ENCODE measurements at regions not wholly inside any gene's neighbourhood (a gene's known extent, or its start where the extent isn't known, plus 50 kb on each side); places are given as distances from the start of the nearest gene placed in this dataset.

DNA sequence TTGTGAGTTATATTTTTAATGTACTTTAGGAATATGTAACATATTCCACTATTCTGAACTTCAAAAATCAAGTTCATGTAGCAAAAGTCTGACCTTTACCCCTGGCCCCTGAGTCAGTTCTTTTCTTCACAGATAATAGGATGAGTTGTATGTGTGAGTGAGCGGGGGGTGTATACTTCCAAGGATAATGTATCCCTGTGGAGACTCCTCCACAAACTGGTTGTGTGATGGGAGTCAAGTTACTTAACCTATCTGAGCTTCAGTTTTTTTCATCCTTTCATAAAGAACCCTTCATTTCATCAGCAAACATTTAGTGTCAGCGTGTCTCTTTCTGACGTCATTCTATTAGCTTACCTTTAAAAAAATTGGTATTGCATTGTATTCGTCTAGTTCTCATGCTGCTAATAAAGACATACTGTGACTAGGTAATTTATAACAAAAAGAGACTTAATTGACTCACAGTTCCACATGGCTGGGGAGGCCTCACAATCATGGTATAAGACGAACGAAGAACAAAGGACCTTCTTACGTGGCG is 288.1 kb upstream of the GPC6 start:
- DNase-seq = peak; percentile 23

DNA sequence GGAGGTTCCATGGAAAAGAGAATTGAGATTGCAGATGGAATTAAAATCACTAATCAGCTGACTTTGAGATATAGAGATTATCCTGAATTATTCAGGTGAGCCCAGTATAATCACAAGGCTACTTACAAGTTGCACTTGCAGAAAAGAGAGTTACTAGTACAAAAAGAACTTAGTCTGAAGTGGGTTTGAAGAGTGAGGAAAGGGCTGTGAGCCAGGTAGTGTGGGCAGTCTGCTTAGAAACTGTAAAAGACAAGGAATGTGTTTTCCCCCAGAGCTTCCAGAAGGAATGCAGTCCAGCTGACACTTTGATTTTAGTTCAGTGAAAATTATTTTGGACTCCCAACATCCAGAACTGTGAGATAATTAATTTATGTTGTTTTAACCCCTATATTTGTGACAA is 285.4 kb upstream of the GPC6 start:
- no peak for DNase-seq

DNA sequence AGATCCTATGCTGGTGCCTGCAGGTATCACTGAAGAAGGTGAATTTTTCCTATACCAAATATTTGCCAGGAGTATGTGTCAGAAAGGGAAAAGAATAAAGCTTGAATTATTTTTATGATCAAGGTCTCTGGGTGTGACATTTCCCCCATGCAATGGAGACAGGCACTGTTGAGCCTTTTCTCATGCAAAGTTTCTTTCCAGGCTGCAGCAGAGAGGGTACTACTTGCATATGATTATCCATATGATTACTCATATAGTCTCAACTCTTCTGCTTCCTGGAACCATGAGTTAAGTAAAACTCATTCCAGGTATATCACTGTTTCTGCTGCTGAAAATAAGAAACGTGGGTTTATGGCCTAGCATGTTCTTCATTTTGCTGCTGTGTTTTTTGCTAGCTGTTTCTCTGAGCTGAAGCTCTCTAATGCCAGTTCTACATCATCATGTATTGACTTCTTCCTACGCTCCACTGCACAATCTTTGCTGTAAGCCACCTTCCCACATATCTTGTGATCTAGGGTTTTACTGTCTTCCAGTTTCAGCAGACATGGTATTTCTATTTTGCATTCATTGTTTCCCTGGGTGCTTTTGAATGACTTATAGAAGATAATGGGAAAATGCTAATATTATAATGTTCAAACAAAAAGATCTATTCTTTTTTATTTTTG is 278.7 kb upstream of the GPC6 start:
- DNase-seq = no peak

DNA sequence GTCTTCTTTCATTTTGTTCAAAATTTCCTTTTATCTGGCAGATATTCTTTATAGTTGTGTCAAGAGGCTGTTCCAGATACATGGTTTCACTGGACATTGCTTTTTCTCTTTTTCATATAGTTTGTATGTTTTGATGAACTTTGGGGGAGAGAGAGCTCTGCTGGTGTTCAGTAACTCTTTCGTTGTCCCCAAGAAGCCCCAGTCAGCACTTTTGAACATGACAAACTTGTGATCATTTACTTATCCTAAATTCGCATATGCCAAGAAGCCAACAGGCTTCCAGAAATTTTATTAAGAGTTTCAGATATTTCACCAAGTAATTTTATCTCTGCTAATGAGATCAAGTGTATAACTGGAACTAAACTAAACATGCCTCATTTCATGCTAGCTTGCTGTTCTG is 275.8 kb upstream of the GPC6 start:
- no peak for DNase-seq

DNA sequence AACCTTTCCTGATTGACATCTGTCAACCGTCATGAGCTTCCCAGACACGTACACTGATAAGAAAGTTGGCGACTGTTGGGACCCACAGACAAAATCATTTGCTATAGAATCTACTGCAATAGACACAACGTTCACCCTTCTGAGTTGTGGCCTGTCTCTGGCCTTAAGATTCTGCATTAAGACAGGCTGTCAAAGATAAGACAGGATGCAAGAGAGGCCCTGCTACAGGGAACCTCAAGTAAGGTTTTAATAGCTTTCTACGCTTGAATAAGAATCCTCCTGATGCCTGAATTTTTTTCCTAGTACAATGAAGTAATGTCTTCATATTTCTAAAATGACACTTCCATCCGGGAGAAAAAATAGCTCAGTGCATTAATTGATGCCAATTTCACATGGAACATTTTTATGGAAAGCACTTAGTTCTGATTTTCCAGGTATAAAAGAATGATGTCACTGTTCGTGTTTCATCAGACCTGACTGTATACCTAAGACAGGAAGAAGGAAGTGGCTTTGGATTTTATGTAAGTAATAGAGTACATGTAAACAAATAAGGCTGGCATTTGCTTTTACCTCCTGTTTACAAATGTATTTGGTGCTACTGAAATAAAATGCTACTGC is 275.2 kb upstream of the GPC6 start:
- DNase-seq = no peak

DNA sequence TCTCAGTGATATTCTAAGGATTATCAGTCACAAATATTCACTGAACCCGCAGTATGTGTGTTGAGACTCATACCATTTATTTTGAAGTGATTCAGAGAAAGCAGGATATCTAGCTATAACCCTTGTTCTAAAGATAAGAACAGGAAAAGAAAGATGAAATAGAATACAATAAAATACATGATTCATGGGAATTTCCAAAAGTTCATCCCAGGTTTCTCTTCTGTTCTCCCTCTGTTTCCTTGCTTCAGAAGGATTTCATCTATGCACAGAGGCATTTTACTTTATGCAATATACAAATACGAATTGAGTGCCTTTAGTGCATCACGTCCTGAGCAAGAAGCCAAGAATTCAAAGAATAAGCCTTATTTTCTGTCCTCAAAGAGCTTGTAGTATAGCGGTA is 274.4 kb upstream of the GPC6 start:
- DNase-seq = no peak

DNA sequence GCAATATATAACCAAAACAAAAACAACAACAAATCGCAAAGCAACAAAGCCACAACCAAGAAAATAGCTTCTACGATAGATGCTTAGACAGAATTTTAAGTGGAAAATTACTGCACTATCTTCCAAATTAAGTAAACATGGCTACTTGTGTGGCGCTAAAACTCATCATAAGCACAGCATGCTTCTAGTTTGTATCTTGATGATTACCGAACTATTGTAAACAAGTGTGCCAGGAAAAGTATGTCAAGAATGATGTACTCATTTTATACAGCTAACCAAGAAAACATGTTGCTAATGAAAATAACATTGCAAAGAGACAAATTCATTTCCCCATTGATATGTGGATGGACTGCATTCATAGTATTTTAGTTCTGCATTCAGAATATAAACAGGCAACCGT is 271.9 kb upstream of the GPC6 start:
- no peak for DNase-seq

DNA sequence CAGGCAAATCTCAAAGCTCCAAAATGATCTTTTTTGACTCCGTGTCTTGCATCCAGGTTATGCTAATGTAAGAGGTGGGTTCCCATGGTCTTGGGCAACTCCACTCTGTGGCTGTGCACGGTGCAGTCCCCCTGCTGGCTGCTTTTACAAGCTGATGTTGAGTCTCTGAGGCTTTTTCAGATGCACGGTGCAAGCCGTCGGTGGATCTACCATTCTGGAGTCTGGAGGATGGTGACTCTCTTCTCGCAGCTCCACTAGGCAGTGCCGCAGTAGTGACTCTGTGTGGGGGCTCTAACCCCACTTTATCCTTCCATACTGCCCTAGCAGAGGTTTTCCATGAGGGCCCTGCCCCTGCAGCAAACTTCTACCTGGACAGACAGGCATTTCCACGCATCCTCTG is 266.8 kb upstream of the GPC6 start:
- no peak for DNase-seq

DNA sequence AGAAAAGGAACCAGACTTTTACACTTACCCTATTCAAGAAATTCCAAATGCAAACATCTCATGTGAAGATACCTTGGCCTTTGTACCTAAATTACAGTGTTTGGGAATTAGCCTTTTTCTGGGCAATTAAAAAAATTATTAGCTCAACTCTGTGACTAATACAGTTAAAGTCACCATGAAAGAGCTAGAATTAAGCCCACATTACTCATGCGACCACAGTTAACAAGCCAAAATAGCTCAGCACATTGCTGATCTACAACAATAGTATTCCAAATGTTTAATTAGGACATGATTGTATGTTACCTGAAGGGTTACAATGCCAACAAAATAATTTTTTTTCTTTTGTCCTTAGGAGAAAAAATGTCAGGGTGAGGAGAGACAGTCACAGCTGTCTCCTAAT is 263.6 kb upstream of the GPC6 start:
- DNase-seq = no peak

DNA sequence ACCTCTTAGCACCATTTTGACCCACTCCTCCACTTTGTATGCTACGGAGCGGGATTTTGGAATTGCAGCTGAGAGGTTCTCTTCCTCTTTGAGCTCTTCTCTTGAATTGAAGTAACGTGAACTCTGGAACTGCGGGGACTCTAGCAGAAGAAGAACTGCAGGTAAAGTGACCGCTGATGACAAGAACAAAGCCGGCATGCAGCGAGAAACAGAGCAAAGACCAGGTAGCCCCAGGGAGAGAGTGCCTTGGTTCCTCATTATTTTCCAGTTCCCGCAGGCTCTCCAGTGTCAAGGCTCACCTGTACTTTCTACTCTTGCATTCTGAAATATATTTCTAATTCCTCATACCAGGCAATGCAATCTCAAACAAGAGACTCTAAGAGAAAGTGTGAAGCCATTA is 260.3 kb upstream of the GPC6 start:
- no peak for DNase-seq

DNA sequence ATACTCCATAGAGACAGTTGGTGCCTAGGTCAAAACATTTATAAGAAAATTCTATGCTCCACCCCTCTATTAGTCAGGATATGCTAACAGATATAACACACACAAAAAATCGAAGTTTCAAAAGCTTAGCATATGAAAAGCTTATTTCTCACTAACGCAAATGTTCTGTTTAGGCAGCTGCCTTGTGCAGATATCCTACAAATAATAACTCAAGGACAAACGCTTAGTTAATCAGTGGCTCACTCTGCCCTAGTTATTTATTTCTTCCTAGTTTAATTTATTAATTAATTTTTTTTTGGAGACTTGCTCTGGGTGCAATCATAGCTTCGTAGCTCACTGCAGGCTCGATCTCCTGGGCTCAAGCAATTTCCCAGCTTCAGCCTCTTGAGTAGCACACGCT is 259.7 kb upstream of the GPC6 start:
- DNase-seq = no peak

DNA sequence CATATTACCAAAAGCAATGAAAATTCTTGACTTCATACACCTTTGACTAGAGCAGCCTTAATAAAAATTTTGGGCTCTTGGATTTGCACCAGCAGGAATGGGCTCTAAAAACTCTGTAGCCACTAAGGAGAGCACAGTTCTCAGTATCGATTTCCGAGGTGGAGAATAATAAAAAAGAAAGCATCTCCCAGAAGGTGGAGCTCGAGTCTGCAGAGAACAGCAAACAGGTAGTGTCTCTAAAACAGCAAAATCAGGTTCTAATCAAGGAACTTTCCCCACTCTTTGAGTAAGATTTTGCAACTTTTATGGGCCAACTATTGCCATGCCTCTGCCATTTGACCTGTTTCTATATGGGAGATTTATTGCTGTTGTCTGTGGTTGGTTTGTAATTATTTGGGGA is 258.7 kb upstream of the GPC6 start:
- DNase-seq = peak; percentile 15

DNA sequence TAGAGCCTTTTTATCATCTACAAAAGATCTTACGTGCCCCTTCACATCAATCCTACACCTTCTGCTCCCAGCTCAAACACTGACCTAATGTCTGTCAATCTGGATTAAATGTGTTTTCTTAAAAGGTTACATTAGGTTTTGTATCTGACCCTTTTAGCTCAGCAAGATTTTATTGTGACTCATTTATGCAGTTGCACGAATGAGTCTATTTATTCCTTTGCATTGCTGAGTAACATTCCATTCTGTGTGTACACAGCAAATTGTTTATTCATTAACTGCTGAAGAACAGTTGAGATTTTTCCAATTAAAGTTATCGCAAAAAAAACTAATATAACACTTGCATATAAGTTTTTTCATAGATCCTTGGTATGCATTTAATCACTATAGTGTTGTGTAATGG is 253.9 kb upstream of the GPC6 start:
- peak; percentile 44 for DNase-seq

DNA sequence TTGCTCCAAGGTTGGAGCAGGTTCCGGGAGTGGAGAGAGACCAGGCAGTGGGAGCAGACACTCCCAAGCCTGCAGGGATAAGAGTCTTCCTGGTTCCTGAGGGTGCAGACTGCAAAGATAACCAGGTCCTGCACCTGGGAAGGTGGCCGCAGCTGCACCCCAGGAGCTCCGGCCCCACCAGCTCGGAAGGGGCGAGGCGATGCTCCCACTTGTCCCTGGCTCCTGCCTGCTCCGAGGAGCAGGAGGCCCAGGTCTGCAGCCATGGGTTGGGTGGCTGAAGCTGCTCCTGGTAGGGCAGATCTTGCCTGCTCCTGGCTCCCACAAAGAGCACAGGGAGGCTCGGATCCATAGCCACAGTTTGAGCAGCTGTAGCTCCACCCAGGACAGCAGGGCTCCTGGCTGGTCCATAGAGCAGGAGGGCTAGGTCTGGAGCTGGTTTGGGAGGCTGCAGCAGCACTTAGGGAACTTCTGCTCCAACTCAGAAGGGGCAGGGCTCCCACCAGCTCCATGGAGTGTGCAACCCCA is 251.6 kb upstream of the GPC6 start:
- DNase-seq = no peak

DNA sequence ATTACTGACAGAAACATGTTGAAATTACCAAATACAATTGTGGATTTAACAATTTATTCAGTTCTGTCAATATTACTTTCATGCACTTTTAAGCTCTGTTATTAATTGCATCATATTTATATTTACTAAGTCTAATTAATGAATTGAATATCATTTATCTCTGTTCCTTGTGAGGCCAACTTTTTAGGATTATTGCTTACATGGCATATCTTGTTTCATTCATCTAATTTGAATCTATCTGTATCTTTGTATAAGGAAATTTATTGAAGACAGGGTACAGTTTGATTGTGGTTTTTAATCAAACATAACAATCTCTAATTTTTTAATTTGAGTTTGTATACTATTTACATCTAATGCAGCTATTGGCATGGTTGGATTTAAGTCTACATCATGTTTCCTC is 249.9 kb upstream of the GPC6 start:
- no peak for DNase-seq

DNA sequence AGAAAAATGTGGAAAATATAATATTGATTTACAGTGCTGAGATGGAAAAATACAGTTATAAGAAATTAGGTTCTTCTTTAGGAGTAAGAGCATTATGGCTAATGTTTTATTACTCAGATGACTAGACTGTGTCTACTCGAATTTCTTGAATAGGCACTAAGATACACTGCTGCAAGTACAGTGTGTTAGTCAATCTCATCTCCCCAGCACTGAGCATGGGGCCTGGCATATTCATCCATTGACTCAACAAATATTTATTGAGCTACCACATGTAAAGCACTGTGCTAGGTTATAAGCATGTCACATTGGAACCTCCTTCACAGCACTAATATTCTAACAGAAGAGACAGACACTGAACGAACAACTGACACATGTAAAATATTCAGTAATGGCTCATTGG is 242.5 kb upstream of the GPC6 start:
- no peak for DNase-seq

DNA sequence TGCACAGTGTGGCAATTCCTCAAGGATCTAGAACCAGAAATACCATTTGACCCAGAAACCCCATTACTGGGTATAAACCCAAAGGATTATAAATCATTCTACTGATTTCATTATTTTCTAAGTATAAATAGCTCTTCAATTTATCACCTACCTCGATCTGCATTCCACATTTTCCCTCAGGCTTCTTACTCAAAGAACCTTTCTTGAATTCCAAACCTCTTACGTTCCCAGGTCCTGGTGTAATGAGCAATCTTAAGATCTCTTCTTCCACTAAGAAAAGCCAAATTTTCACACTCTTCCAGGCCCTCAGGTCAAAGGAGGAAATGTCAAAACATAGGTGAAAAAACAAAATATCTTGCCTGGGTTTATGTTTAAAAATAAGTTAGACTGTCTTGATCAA is 237.3 kb upstream of the GPC6 start:
- DNase-seq = no peak

DNA sequence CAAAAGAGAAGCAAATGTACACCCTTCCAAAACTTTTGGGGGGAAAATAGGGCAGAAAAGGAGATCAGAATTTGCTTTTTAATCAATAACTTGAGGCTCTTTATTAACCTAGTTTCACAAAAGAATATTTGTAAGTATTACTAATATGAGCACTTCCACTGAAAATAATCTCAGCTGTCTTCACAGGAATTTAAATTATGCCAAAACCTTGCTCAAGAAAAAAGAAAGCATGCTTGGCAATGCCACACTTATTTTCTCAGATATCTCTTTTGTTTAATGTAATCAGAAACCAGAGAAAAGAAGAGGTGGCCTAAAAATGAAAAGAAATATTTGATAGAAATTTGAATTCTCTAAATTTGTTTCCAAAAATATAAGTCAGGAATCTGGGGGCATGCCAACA is 234.9 kb upstream of the GPC6 start:
- DNase-seq = no peak

DNA sequence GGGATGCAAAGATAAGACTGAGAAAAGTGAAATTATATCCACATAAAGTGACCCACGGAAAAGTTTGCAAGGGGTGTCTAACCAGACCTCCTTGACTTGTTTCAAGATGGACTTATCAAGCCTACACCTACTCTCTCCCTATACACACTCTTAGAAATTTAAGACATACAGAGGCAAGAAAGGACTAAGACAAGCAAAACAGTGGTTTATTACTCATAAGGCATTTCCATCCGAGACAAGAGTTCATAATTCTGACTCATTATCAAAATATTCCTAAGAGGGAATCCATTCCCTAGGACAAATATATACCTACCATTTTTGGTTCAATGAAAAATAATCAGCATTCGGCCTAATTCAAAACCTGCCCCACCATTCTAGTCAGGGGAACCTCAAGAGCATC is 232.6 kb upstream of the GPC6 start:
- DNase-seq = no peak

DNA sequence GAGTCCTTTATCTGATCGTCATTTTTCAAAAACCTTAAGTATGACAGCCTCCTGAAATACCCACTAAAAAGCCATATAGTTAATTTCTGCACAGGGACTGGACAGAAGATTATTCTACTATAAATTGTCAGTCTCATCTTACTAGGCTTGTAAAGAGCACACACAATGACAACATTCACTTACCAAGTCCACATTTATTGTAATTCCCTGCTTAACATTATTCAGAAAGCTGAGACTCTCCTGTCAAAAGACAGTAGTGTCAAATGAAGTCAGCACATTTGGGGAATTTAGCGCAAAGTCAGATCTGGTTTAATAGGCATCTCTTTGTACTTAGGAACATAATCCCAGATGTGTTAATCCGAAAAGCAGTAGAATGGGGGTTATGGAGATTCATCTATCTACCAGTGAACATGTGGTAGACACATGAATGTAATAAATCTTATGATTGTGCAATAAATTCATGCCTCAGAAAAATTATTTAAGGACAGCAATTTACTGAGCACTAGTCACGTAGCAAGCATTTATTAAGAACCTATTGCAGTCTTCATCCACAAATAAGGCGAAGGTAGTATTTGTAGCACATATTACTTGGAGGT is 224.6 kb upstream of the GPC6 start:
- DNase-seq = peak; percentile 32

DNA sequence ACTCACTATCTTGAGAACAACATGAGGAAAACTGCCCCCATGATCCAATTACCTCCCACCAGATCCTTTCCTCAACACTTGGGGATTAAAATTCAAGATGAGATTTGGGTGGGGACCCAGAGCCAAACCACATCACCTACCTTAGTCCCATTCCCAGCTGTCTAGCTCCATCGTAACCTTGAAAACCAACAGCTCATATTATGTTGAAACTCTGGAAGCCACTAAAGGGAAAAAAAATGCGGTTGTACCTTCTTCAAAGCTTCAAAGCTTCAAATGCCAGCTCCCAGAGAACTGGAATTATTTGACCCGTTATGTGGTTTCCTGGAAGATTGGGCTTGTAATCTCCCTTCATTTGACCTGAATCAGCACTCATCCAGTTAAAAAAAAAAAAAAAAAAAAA is 223.1 kb upstream of the GPC6 start:
- peak; percentile 69 for DNase-seq

DNA sequence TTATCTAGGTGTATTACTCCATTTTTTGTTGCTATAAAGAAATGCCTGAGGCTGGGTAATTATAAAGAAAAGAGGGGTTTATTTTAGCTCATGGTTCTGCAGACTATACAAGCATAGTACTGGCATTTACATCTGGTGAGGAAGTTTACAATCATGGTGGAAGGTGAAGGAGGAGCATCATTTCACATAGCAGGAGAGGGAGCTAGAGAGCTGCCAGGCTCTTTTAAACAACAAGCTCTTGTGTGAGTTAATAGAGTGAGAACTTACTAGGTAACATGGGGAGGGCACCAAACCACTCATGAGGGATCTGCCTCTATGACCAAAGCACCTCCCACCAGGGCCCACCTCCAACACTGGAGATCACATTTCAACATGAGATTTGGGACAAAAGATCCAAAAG is 221.7 kb upstream of the GPC6 start:
- DNase-seq = peak; percentile 48

DNA sequence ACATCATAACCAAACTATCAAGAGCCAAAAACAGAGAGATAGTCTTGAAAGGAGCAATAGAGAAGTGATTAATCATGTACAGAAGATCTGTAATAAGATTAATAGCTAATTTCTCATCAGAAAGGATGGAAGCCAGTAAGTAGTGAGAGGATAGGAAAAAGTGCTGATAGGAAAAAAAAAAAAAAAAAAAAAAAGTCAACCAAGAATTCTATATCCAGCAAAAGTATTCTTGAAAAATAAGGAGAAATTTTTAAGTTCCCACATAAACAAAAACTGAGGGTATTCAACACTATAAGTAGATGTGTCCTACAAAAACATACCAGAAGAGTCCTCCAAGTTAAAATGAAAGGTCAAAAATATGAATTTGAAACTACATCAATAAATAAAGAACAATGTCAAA is 218.7 kb upstream of the GPC6 start:
- no peak for DNase-seq

DNA sequence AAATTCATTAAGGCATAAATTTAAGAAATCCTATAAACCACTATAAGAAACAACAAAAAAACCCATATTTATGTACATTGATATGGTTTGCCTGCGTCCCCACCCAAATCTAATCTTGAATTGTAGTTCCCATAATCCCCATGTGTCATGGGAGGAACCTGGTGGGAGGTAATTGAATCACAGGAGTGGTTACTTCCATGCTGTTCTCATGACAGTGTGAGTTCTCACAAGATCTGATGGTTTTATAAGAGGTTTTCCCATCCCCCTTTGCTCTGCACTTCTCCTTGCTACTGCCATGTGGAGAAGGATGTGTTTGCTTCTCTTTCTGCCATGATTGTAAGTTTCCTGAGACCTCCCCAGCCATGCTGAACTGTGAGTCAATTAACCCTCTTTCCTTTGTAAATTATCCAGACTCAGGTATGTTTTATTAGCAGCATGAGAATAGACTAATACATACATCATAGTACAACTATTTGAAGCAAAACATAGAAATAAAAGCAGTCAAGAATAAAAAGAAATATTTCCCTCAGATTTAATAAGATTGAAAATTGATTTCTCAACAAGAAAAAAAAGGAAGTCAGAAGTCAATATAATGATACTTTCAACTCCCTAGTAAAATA is 209.0 kb upstream of the GPC6 start:
- DNase-seq = no peak
